GM18499 (cell line): ENCODE measurements at regions not wholly inside any gene's neighbourhood (a gene's known extent, or its start where the extent isn't known, plus 50 kb on each side); places are given as distances from the start of the nearest gene placed in this dataset.

Experiments
- ATAC-seq: cut with Tn5 transposase; IDR thresholded peaks from one replicate; pipeline ENCODE4 v1.9.1; 2021; ENCODE audit warnings: moderate number of reproducible peaks; ENCODE audit not compliant: insufficient read depth, unreplicated experiment

GRCh38 chr2:18648161-18648560, 58.8 kb upstream of the NT5C1B start:
- ATAC-seq: no peak

GRCh38 chr2:18647731-18648130, 58.4 kb upstream of the NT5C1B start:
- no peak for ATAC-seq

GRCh38 chr2:18645315-18645714, 55.9 kb upstream of the NT5C1B start:
- ATAC-seq: no peak

- no peak for ATAC-seq
Measured at GRCh38 chr2:18644115-18644462, 54.7 kb upstream of the NT5C1B start.

GRCh38 chr2:18643326-18644114, 54.2 kb upstream of the NT5C1B start:
- no peak for ATAC-seq

GRCh38 chr2:18641823-18642222, 52.5 kb upstream of the NT5C1B start:
- no peak for ATAC-seq

- ATAC-seq: no peak
Measured at GRCh38 chr2:18639756-18640453, 50.5 kb upstream of the NT5C1B start.
